Suprapubic skin (tissue), 4 donors: ENCODE measurements at regions not wholly inside any gene's neighbourhood (a gene's known extent, or its start where the extent isn't known, plus 50 kb on each side); places are given as distances from the start of the nearest gene placed in this dataset.

ENCODE experiments used
- DNase-seq, 2 donors: peaks; one replicate each; pipeline ENCODE4 v3.0.0-alpha.2; 2019; ENCODE audit warnings: low spot score in 2 of 2
- H3K27ac ChIP-seq: fragments of 200-600 bp; sonication (generic); one replicate; pipeline ENCODE4 v1.5.1; 2019
- H3K27me3 ChIP-seq: fragments of 200-600 bp; sonication (generic); one replicate; pipeline ENCODE4 v1.5.1; 2019
- H3K36me3 ChIP-seq: fragments of 200-600 bp; sonication (generic); one replicate; pipeline ENCODE4 v1.5.1; 2019
- H3K4me1 ChIP-seq: fragments of 200-600 bp; sonication (generic); one replicate; pipeline ENCODE4 v1.5.1; 2019
- H3K4me3 ChIP-seq: fragments of 200-600 bp; sonication (generic); one replicate; pipeline ENCODE4 v1.5.1; 2019; ENCODE audit warnings: mild to moderate bottlenecking
- H3K9me3 ChIP-seq: fragments of 200-600 bp; sonication (generic); one replicate; pipeline ENCODE4 v1.5.1; 2019
- CTCF ChIP-seq, 2 donors: fragments of 200-600 bp in 1 of 2; fragments of 450-650 bp in 1 of 2; sonication (generic) in 1 of 2; IDR thresholded peaks; one replicate each; pipeline ENCODE4 v1.5.1; 2016 to 2019; ENCODE audit warnings: antibody characterized with exemption in 2 of 2, mild to moderate bottlenecking in 1 of 2, moderate library complexity in 1 of 2
- EP300 ChIP-seq: sonication (generic); formaldehyde crosslinking; IDR thresholded peaks from one replicate; pipeline ENCODE4 v1.6.1; 2017; ENCODE audit warnings: antibody characterized with exemption
- POLR2A ChIP-seq, 2 donors: fragments of 450-650 bp; IDR thresholded peaks; one replicate each; pipeline ENCODE4 v1.6.1; 2017; ENCODE audit warnings: antibody characterized with exemption in 2 of 2, mild to moderate bottlenecking in 2 of 2, moderate library complexity in 2 of 2
- POLR2AphosphoS5 ChIP-seq, 3 donors: sonication (generic); formaldehyde crosslinking; IDR thresholded peaks; one replicate each; pipeline ENCODE4 v1.6.1; 2017; ENCODE audit warnings: antibody characterized with exemption in 3 of 3
- WGBS: methylation state at CpG from one replicate; pipeline ENCODE4 v1.1.5; 2018; 5-methylcytosine and 5-hydroxymethylcytosine counted together

GRCh38 chr1:29397981-29398380 lies 161.7 kb downstream of the PTPRU start:
- 65% methylated on average over 8 of the region's 8 CpGs for WGBS
- H3K27me3 ChIP-seq, result peaks cover 7% of the 10 kb centered on the region
- no peaks in the 10 kb centered on the region for H3K4me1 ChIP-seq
- H3K4me3 ChIP-seq, result no peak overlapping the region
- DNase-seq, result no peak
- no peaks in the 10 kb centered on the region for H3K9me3 ChIP-seq
- H3K36me3 ChIP-seq, result no peaks in the 10 kb centered on the region
- TF ChIP-seq EP300 (no peak), POLR2AphosphoS5 (IDR thresholded peaks at IDR 0.05) (no peak), POLR2A (IDR thresholded peaks at IDR 0.05) (no peak), CTCF (IDR thresholded peaks at IDR 0.05) (no peak)
- H3K27ac ChIP-seq, result no peak overlapping the region

GRCh38 chr1:29397256-29397590 lies 160.9 kb downstream of the PTPRU start:
- Histone ChIP-seq H3K27ac (no peak overlapping the region), H3K4me1 (no peaks in the 10 kb centered on the region), H3K9me3 (no peaks in the 10 kb centered on the region), H3K27me3 (peaks cover 7% of the 10 kb centered on the region), H3K4me3 (no peak overlapping the region), H3K36me3 (no peaks in the 10 kb centered on the region)
- no peak for TF ChIP-seq CTCF (IDR thresholded peaks at IDR 0.05)
- no peak for TF ChIP-seq POLR2A (IDR thresholded peaks at IDR 0.05)
- no peak for TF ChIP-seq EP300
- TF ChIP-seq POLR2AphosphoS5 (IDR thresholded peaks at IDR 0.05), result no peak
- WGBS, result 65% methylated on average over 1 of the region's 1 CpG
- DNase-seq, result no peak

- DNase-seq, result no peak
These were observed 160.3 kb downstream of the PTPRU start for GRCh38 chr1:29396438-29397255.

GRCh38 chr1:29395736-29396437 lies 159.6 kb downstream of the PTPRU start:
- WGBS, result 60% methylated on average over 3 of the region's 5 CpGs
- H3K27me3 ChIP-seq, result peaks cover 14% of the 10 kb centered on the region
- H3K4me3 ChIP-seq, result no peak overlapping the region
- no peaks in the 10 kb centered on the region for H3K4me1 ChIP-seq
- H3K9me3 ChIP-seq, result no peaks in the 10 kb centered on the region
- no peak overlapping the region for H3K27ac ChIP-seq
- no peak for DNase-seq
- H3K36me3 ChIP-seq, result no peaks in the 10 kb centered on the region
- no peak for TF ChIP-seq EP300
- no peak for TF ChIP-seq CTCF (IDR thresholded peaks at IDR 0.05)
- no peak for TF ChIP-seq POLR2AphosphoS5 (IDR thresholded peaks at IDR 0.05)
- no peak for TF ChIP-seq POLR2A (IDR thresholded peaks at IDR 0.05)

More at GRCh38 chr1:29396438-29397255, 160.3 kb downstream of the PTPRU start:
- Histone ChIP-seq H3K4me3 (no peak overlapping the region), H3K36me3 (no peaks in the 10 kb centered on the region), H3K27me3 (peaks cover 7% of the 10 kb centered on the region), H3K9me3 (no peaks in the 10 kb centered on the region), H3K27ac (no peak overlapping the region), H3K4me1 (no peaks in the 10 kb centered on the region)
- TF ChIP-seq POLR2A (IDR thresholded peaks at IDR 0.05) (no peak), EP300 (no peak), POLR2AphosphoS5 (IDR thresholded peaks at IDR 0.05) (no peak), CTCF (IDR thresholded peaks at IDR 0.05) (no peak)
- 78% methylated on average over 10 of the region's 10 CpGs for WGBS

- TF ChIP-seq POLR2A (IDR thresholded peaks at IDR 0.05), result no peak
- no peak for TF ChIP-seq CTCF (IDR thresholded peaks at IDR 0.05)
- no peak for TF ChIP-seq POLR2AphosphoS5 (IDR thresholded peaks at IDR 0.05)
- TF ChIP-seq EP300, result no peak
- Histone ChIP-seq H3K27ac (no peak overlapping the region), H3K4me3 (no peak overlapping the region), H3K4me1 (no peaks in the 10 kb centered on the region), H3K36me3 (no peaks in the 10 kb centered on the region), H3K9me3 (no peaks in the 10 kb centered on the region), H3K27me3 (peaks cover 26% of the 10 kb centered on the region)
- DNase-seq, result no peak
- 81% methylated on average over 9 of the region's 9 CpGs for WGBS
These were observed 158.4 kb downstream of the PTPRU start for GRCh38 chr1:29394521-29395225.
